Umbilical cord (tissue), 1 donor: ENCODE measurements at regions not wholly inside any gene's neighbourhood (a gene's known extent, or its start where the extent isn't known, plus 50 kb on each side); places are given as distances from the start of the nearest gene placed in this dataset.
"Not testable (repeated sequence)": the region's sequence is repeated elsewhere in the genome, so short reads cannot be mapped to it uniquely, and the experiment has no call there.

Experiments
- DNase-seq: peaks from one replicate; pipeline ENCODE4 v3.0.0-alpha.2; 2015; ENCODE audit warnings: low spot score

GRCh38 chr2:156005999-156006712 is 326.4 kb downstream of the NR4A2 start:
- no peak for DNase-seq

GRCh38 chr2:156005531-156005930 is 327.0 kb downstream of the NR4A2 start:
- no peak for DNase-seq

GRCh38 chr2:156004459-156004858 is 328.1 kb downstream of the NR4A2 start:
- DNase-seq = no peak

- no peak for DNase-seq
Measured at GRCh38 chr2:156003780-156004179, 328.7 kb downstream of the NR4A2 start.

- no peak for DNase-seq
Measured at GRCh38 chr2:156001851-156002250, 330.7 kb downstream of the NR4A2 start.

GRCh38 chr2:155997538-155997937 is 335.0 kb downstream of the NR4A2 start:
- no peak for DNase-seq

GRCh38 chr2:155994315-155994714 is 338.2 kb downstream of the NR4A2 start:
- no peak for DNase-seq

- DNase-seq = no peak
Measured at GRCh38 chr2:155983845-155984244, 348.7 kb downstream of the NR4A2 start.

- no peak for DNase-seq
Measured at GRCh38 chr2:155982135-155982534, 350.4 kb downstream of the NR4A2 start.

GRCh38 chr2:155980941-155981560 is 351.5 kb downstream of the NR4A2 start:
- no peak for DNase-seq

GRCh38 chr2:155975734-155976133 is 356.8 kb downstream of the NR4A2 start:
- no peak for DNase-seq

- no peak for DNase-seq
Measured at GRCh38 chr2:155972916-155973315, 359.6 kb downstream of the NR4A2 start.

GRCh38 chr2:155966064-155966471 is 366.5 kb downstream of the NR4A2 start:
- not testable (repeated sequence) for DNase-seq

- DNase-seq = no peak
Measured at GRCh38 chr2:155965415-155966063, 367.0 kb downstream of the NR4A2 start.

GRCh38 chr2:155961641-155962040 is 370.9 kb downstream of the NR4A2 start:
- DNase-seq = no peak

- DNase-seq = no peak
Measured at GRCh38 chr2:155958834-155959233, 373.7 kb downstream of the NR4A2 start.

GRCh38 chr2:155947069-155947468 is 385.5 kb downstream of the NR4A2 start:
- DNase-seq = no peak

- no peak for DNase-seq
Measured at GRCh38 chr2:155944218-155944617, 388.3 kb downstream of the NR4A2 start.

GRCh38 chr2:155930312-155930711 is 402.2 kb downstream of the NR4A2 start:
- DNase-seq = no peak

GRCh38 chr2:155917380-155917779 is 415.1 kb downstream of the NR4A2 start:
- DNase-seq = no peak

GRCh38 chr2:155913356-155913755 is 419.2 kb downstream of the NR4A2 start:
- no peak for DNase-seq

GRCh38 chr2:155908567-155908966 is 424.0 kb downstream of the NR4A2 start:
- no peak for DNase-seq

- DNase-seq = no peak
Measured at GRCh38 chr2:155907211-155907610, 425.3 kb downstream of the NR4A2 start.
